ENCODE measurements at regions not wholly inside any gene's neighbourhood (a gene's known extent, or its start where the extent isn't known, plus 50 kb on each side); places are given as distances from the start of the nearest gene placed in this dataset.

- TF ChIP-seq ZNF174 (tag by site-specific recombination; IDR thresholded peaks at IDR 0.05) (no peak), ZNF623 (tag by site-specific recombination; IDR thresholded peaks at IDR 0.05) (peak; percentile 64), ZFP41 (tag by site-specific recombination; IDR thresholded peaks at IDR 0.05; ENCODE audit: borderline replicate concordance) (no peak), ZNF433 (tag by site-specific recombination; IDR thresholded peaks at IDR 0.05; ENCODE audit: low read depth) (no peak), ZFHX2 (tag by site-specific recombination; conservative IDR thresholded peaks at IDR 0.05) (no peak), ZSCAN16 (tag by site-specific recombination; IDR thresholded peaks at IDR 0.05) (no peak)
- H3K4me1 ChIP-seq (ENCODE audit: control insufficient read depth, insufficient read depth, low read length) = no peaks in the 10 kb centered on the region
- H3K36me3 ChIP-seq (ENCODE audit: control insufficient read depth in 2 of 2, insufficient read depth in 1 of 2, low read length in 2 of 2) = no peaks in the 10 kb centered on the region
- CTCF ChIA-PET = no interaction called here
- H3K27ac ChIP-seq (ENCODE audit: extremely low read depth, low read depth, low read length) = no peak overlapping the region
- POLR2A ChIA-PET = no interaction called here
- no peaks in the 10 kb centered on the region for H3K9me3 ChIP-seq (ENCODE audit: control insufficient read depth, insufficient read depth, low read depth, low read length)
- no peak overlapping the region for H3K4me3 ChIP-seq (ENCODE audit: low read depth, low read length)
These were observed 278.7 kb downstream of the FOXO1 start for GRCh38 chr13:40387775-40388174.

DNA sequence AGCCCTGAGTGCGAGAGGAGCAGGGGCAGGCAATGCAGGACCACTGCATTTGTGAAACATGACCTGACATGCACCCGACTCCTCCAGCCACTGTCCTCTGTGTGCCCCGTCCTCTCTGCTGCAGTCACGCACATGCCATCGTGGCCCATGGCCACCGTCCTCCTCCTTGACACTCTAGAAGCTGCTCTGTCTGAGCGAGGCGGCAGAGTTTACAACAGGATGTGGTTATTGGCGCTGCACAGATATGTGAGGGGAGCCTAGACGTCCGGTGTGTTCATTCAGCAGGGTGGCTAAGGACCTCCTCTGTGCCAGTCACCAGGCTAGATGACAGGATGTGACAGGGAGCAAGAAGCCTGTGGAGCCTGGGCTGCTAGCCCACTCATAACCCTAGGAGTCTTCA lies 277.8 kb downstream of the FOXO1 start:
- Histone ChIP-seq H3K27ac (ENCODE audit: extremely low read depth, low read depth, low read length) (no peak overlapping the region), H3K4me3 (ENCODE audit: low read depth, low read length) (no peak overlapping the region)
- POLR2A ChIA-PET = no interaction called here

DNA sequence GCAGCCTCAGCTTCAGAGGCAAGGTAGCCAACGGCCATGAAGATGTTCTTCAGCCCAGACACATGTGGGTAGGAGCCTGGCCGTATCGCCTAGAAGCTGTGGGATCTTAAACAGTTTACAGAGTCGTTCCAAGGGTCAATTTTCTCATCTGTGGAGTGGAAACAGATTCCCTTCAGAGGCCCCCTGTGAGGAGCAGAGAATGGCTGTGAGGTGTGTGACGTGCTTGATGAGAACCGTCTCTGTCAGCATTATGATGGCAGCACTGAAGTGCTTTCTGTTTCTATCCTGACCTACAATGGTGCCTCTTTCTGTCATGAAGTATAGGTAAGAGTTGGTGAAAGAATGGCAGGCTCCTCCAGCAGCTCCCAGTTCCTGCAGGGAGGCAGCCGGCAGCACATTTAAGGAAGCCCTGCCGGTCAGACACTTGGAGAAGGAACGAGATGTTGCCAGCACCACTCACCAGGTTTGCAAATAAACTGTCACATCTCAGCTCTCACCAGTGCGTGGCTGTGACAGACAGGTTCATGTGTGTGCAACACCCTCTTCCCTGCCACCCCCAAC lies 277.3 kb downstream of the FOXO1 start:
- no peaks in the 10 kb centered on the region for H3K4me1 ChIP-seq (ENCODE audit: control insufficient read depth, insufficient read depth, low read length)
- no peaks in the 10 kb centered on the region for H3K9me3 ChIP-seq (ENCODE audit: control insufficient read depth, insufficient read depth, low read depth, low read length)
- no peak overlapping the region for H3K27ac ChIP-seq (ENCODE audit: extremely low read depth, low read depth, low read length)
- POLR2A ChIA-PET = no interaction called here
- no peak overlapping the region for H3K4me3 ChIP-seq (ENCODE audit: low read depth, low read length)
- TF ChIP-seq ZNF214 (tag by site-specific recombination; IDR thresholded peaks at IDR 0.05; ENCODE audit: borderline replicate concordance) (no peak), ZNF776 (tag by site-specific recombination; IDR thresholded peaks at IDR 0.05; ENCODE audit: borderline replicate concordance) (no peak), KLF10 (tag by site-specific recombination; IDR thresholded peaks at IDR 0.05) (no peak), GFI1B (tag by site-specific recombination; IDR thresholded peaks at IDR 0.05) (no peak), ZIC2 (tag by site-specific recombination; IDR thresholded peaks at IDR 0.05) (no peak)
- no peaks in the 10 kb centered on the region for H3K36me3 ChIP-seq (ENCODE audit: control insufficient read depth in 2 of 2, insufficient read depth in 1 of 2, low read length in 2 of 2)
- CTCF ChIA-PET = no interaction called here

More for the DNA sequence above, 277.8 kb downstream of the FOXO1 start:
- Histone ChIP-seq H3K9me3 (ENCODE audit: control insufficient read depth, insufficient read depth, low read depth, low read length) (no peaks in the 10 kb centered on the region), H3K4me1 (ENCODE audit: control insufficient read depth, insufficient read depth, low read length) (no peaks in the 10 kb centered on the region), H3K36me3 (ENCODE audit: control insufficient read depth in 2 of 2, insufficient read depth in 1 of 2, low read length in 2 of 2) (no peaks in the 10 kb centered on the region)
- CTCF ChIA-PET = no interaction called here
- TF ChIP-seq ZIC2 (tag by site-specific recombination; IDR thresholded peaks at IDR 0.05) (peak; percentile 34), ZBTB1 (tag by site-specific recombination; IDR thresholded peaks at IDR 0.05) (no peak)

- H3K36me3 ChIP-seq (ENCODE audit: control insufficient read depth in 2 of 2, insufficient read depth in 1 of 2, low read length in 2 of 2) = no peaks in the 10 kb centered on the region
- ChIA-PET CTCF (no interaction called here), POLR2A (no interaction called here)
- H3K4me1 ChIP-seq (ENCODE audit: control insufficient read depth, insufficient read depth, low read length) = no peaks in the 10 kb centered on the region
- no peaks in the 10 kb centered on the region for H3K9me3 ChIP-seq (ENCODE audit: control insufficient read depth, insufficient read depth, low read depth, low read length)
- no peak overlapping the region for H3K4me3 ChIP-seq (ENCODE audit: low read depth, low read length)
- no peak overlapping the region for H3K27ac ChIP-seq (ENCODE audit: extremely low read depth, low read depth, low read length)
- TF ChIP-seq ZNF580 (tag by site-specific recombination; IDR thresholded peaks at IDR 0.05) (no peak), ZNF26 (tag by site-specific recombination; IDR thresholded peaks at IDR 0.05) (no peak), ZNF488 (tag by site-specific recombination; IDR thresholded peaks at IDR 0.05) (no peak), ZNF146 (tag by site-specific recombination; IDR thresholded peaks at IDR 0.05) (no peak), ZSCAN23 (tag by site-specific recombination; IDR thresholded peaks at IDR 0.05) (no peak), ZNF223 (tag by site-specific recombination; IDR thresholded peaks at IDR 0.05) (no peak), OSR2 (tag by site-specific recombination; IDR thresholded peaks at IDR 0.05) (no peak), ZBTB44 (tag by site-specific recombination; IDR thresholded peaks at IDR 0.05) (no peak)
- TF ChIP-seq, protein P1, sequence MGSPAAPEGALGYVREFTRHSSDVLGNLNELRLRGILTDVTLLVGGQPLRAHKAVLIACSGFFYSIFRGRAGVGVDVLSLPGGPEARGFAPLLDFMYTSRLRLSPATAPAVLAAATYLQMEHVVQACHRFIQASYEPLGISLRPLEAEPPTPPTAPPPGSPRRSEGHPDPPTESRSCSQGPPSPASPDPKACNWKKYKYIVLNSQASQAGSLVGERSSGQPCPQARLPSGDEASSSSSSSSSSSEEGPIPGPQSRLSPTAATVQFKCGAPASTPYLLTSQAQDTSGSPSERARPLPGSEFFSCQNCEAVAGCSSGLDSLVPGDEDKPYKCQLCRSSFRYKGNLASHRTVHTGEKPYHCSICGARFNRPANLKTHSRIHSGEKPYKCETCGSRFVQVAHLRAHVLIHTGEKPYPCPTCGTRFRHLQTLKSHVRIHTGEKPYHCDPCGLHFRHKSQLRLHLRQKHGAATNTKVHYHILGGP (tag by site-specific recombination; IDR thresholded peaks at IDR 0.05) = no peak
- TF ChIP-seq, protein P2, sequence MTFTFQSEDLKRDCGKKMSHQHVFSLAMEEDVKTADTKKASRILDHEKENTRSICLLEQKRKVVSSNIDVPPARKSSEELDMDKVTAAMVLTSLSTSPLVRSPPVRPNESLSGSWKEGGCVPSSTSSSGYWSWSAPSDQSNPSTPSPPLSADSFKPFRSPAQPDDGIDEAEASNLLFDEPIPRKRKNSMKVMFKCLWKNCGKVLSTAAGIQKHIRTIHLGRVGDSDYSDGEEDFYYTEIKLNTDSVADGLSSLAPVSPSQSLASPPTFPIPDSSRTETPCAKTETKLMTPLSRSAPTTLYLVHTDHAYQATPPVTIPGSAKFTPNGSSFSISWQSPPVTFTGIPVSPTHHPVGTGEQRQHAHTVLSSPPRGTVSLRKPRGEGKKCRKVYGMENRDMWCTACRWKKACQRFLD (tag by site-specific recombination; IDR thresholded peaks at IDR 0.05) = no peak
These were observed 276.0 kb downstream of the FOXO1 start for GRCh38 chr13:40390401-40390916.
